ENCODE measurements at regions not wholly inside any gene's neighbourhood (a gene's known extent, or its start where the extent isn't known, plus 50 kb on each side); places are given as distances from the start of the nearest gene placed in this dataset.

DNA sequence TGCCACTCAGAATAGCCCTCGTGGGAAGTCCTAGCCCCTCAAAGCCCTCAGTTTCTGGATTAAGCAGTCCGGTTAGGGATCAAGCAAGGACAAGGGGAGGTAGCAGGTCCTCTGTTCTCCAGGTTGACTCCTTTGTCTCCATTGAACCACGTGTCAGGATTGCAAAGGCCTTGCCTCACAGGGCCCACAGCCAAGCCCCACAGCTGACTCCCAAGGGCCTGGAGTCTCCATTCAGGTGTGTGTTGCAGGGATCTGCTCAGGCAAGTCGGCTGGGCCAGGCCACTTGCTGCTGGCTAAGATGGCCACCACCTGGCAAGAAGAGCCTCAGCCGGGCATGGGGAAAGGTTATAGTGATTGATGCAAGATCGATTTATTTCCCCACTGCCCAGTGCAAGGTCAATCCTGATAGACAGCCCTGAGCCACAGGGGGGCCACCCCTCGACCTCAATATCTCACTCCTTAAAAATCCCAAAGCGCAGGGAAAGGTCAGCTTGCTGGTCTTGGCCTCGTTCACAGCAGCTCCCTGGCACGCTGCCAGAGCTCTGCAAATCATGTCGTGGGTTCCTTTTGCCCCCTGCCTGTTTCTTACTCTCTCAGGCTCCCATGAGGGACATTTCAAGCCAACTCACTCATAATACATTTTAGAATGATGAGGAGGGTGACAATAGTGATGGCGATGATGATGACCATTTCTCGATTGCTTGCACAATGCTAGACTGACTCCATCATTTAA is 75.9 kb downstream of the EDN3 start:
- no peak for DNase-seq

DNA sequence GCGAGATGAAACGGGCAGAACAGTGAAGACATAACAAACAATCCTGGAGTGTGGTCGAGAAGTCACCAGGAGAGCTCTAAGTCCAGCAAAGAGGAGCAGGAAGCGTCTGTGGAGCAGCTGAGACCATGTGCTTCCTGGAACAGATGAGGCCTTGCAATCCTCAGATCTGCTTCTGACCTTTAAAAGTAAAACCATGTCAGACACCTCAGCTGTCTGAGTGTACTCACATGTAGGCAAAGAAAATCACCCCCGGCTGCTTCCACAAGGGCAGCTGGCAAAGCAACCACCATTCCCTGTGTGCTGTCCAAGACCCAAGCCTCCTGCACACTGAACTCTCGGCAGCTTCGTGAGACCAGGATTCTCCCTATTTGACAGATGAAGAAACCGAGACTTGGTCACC is 76.6 kb downstream of the EDN3 start:
- no peak for DNase-seq

GRCh38 chr20:59377842-59378241 is 77.4 kb downstream of the EDN3 start:
- no peak for DNase-seq

GRCh38 chr20:59378396-59378795 is 78.0 kb downstream of the EDN3 start:
- no peak for DNase-seq

DNA sequence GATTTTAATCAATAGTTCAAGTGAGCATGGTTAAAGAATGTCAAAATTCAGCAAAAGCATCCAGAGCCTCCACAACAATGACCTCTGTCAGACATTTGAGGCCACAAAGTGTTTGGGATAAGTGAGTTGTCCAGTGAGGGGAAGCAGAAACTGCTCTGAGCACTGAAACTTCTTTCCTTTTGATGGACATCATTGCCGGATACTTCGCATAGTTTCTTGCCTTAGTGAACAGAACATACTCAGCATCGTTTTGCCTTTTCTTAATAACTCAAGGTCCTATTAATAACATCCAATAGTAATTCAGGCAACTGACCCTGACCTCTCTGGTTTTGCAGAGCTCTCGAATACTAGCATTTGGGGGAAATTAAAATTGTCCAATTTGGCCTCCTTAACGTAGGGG is 78.6 kb downstream of the EDN3 start:
- no peak for DNase-seq

GRCh38 chr20:59381689-59382088 is 81.3 kb downstream of the EDN3 start:
- DNase-seq: no peak

DNA sequence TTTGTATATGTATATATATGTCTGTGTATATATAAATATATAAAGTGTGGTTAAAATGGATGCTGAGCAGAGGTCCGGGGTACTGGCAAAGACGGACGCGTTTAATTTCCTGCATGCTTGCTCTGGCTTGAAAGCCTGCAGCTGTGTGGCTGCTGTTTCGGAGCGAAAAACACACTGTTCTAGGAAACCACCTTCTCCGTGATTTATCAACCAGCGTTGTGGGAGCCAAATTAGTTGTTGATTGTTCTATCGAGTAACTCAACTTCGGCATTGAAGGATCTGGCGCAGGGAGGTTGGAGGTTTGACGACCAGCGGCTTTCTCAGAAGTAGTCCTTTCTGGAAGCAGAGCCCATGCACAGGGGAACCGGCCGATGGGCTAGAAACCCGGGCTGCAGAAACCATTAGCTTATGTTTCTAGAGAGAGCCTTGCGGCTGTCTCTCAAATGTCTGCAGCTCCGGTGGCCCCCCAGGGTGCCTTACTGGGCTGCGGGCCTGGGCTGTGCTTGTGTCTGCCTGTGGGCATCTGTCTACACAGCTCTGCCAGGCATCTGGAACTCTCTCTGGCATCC is 81.8 kb downstream of the EDN3 start:
- DNase-seq: no peak

DNA sequence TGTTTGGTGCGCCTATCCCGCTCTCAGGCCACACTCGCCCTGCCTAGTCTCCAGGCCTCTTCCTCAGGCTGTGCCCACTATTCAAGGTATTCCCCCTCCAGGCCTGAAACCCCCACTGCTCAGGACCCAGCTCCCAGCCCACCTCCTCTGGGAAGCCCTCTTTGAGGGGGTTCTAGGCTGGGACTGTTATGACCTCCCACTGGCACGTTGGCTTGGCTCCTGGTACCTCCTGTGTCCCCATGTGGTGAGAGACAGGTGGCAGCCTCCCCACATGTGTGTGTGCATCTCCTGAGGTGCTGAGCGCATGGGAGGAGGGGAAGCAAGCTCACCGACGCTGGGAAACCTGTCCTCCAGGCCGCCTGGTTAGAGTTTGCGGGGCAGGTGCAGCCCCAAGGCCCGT is 82.5 kb downstream of the EDN3 start:
- no peak for DNase-seq

DNA sequence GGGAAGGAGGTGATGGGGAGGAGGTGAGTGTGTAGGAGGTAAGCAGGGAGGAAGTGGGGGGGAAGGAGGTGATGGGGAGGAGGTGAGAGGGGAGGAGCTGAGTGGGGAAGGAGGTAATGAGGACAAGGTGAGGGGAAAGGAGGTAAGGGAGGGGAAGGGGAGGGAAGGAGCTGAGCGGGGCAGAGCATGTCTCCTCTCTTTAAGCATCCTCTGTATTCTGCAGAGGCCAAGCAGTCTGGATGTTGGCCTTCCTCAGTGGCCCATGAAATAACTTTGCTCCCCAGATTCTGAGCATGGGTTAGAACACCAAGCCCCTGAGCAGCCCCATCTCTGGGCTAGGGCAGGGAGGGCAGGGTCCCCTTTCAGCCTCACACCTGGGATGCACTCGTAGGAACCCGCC is 84.6 kb downstream of the EDN3 start:
- no peak for DNase-seq

- peak; percentile 23 for DNase-seq
Measured at GRCh38 chr20:59385480-59385879, 85.1 kb downstream of the EDN3 start.

- DNase-seq: no peak
Measured at GRCh38 chr20:59386809-59387208, 86.4 kb downstream of the EDN3 start.

- DNase-seq: no peak
Measured at GRCh38 chr20:59387891-59388290, 87.5 kb downstream of the EDN3 start.

GRCh38 chr20:59388402-59388801 is 88.0 kb downstream of the EDN3 start:
- DNase-seq: no peak

GRCh38 chr20:59390437-59390836 is 90.0 kb downstream of the EDN3 start:
- DNase-seq: no peak

DNA sequence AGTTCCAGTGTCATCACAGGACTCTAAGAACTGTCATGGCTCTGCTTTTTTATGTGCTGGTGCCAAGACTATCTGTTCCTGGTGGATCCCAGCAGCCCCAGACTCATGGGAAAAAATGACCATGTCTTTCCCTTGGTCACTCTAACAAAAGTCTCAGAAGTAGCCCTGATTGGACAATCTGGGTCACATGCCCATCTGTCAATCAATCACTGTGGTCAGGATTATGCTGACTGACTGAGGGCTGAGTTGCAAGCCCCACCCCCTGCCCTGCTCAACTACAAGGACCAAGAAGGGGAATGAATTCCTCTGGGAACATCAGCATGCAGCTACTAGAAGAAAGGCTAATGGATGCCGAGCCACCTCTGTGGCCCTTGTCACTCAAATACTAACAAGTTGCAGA is 91.6 kb downstream of the EDN3 start:
- DNase-seq: no peak

DNA sequence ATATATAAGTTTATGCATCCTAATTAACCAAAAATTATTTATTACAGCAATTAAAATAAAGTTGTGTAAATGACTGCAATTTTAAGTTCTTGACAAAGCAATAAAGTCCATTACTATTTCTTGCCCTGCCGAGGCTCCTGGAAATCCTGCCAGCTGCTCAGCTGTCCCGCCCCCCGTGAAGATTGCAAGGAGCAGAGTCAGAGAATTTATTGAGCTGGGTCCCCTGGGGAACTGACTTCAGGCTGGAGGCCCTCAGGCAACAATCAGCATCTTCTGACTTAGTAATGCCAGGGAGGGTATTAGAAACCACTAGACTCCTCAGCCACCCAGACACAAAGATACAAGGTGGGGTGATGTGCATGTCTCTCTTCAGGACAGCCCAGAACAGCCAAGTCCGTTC is 92.3 kb downstream of the EDN3 start:
- no peak for DNase-seq

DNA sequence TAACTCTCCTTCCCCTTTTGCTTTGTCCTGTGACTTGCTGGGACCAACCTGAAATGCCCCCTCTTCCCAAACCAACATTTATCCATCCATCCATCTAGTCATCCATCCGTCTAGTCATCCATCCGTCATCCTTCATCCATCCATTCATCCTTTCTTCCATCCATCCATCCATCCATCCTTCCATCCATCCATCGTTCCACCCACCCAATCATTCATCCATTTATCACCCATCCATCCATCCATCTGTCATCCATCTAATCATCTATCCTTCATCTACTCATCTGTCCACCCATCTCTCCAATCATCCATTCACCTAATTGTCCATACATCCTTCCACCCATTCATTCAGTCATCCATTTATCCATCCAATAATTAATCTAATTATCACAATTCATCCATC is 92.7 kb downstream of the EDN3 start:
- no peak for DNase-seq

DNA sequence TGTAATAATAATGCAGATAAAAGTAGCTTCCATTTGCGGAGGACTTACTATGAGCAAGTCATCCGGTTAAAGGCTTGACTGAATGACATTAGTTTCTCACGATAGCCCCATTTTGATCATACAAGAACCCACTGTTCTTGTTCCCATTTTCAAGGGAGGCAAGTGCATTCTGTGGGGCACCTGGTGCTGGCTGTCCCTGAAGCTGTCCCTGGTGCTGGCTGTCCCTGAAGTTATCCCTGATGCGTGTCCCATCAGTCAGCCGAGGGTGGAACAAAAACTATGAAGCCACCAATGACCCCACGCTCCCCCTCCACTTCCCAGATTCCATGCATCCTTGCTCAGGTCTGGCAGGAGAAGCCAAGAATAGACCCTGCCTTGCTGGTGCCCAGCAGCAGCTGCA is 95.3 kb downstream of the EDN3 start:
- DNase-seq: no peak

DNA sequence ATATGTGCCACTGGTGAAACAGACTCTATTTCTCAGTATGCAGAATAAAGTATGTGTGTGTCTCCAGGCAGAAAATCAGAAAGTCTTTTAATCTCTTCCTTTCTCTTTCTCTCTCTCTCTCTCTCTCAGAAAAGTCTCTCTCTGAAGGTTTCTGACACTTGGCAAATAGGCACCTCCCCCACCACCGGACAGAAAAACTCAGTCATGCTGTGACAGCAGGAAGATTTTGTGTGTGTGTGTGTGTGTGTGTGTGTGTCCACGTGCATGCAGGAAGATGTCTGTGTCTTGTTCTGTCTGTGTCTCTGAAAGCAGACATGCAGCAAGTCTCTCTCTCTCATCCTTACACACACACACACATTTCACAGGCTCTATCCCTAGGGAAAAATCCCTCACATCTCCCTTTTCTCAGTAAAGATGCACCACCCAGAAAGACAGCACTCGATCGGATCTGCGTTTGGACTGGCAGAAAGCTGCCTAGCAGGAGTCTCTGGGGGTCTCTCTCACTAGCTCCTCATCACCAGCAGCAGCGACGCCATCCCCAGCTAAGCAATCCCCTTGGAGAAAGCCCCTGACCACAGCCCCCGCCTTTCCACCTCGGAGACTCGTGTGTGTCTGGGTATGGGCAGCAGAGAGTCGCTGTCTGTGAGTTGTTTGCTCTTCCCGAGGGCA is 98.3 kb downstream of the EDN3 start:
- no peak for DNase-seq

GRCh38 chr20:59399426-59400099 is 99.2 kb downstream of the EDN3 start:
- no peak for DNase-seq

GRCh38 chr20:59400708-59401107 is 100.3 kb downstream of the EDN3 start:
- no peak for DNase-seq

- no peak for DNase-seq
Measured at GRCh38 chr20:59402681-59403080, 102.3 kb downstream of the EDN3 start.

DNA sequence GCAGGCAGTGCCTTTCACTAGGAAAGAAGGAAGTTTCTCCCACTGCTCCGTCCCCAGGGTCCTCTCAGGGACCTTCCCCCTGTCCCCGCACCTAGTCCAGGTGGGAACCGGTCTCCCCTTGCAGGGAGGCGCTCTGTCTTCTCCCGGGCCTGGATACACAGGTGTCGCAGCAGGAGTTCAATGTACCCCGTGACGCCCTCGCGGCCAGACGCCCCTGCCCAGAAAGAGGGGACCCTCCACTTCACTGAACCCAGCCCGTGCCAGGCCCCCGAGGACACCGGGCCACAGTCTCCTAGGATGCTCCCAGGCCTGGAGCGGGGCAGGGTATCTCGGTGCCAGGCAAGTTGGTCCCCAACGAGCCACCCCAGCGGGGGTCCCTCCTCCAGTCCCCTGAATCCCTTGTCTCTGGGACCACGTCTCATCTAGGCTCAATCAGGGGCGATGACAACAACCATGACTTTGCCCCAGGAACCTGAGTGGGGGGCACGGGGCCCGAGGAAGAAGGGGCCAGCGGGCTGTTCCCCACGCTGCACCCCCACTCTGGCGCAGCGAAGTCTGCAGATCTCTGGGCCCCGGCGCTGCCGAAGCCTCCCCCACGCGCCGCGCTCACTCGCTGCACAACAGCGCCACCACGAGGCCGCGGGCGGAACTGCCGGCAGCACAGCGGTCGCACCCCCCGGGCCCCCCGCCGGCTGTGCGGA is 103.0 kb downstream of the EDN3 start:
- peak; percentile 44 for DNase-seq
